ENCODE measurements at regions not wholly inside any gene's neighbourhood (a gene's known extent, or its start where the extent isn't known, plus 50 kb on each side); places are given as distances from the start of the nearest gene placed in this dataset.

- H3K4me1 Mint-ChIP-seq (ENCODE audit: low read depth, unreplicated experiment): no peaks in the 10 kb centered on the region
- Histone ChIP-seq H3K79me2 (ENCODE audit: insufficient read depth, low read length) (no peaks in the 10 kb centered on the region), H2AFZ (ENCODE audit: low read depth, low read length) (no peak overlapping the region), H3K4me2 (ENCODE audit: low read length) (no peak overlapping the region), H3K4me1 (ENCODE audit: insufficient read depth, low read length) (no peaks in the 10 kb centered on the region), H3K9me3 (ENCODE audit: insufficient read depth, low read depth, low read length) (no peaks in the 10 kb centered on the region), H3K27me3 (ENCODE audit: insufficient read depth, low read length) (no peaks in the 10 kb centered on the region), H4K20me1 (ENCODE audit: insufficient read depth, low read length) (no peaks in the 10 kb centered on the region), H3K4me3 (ENCODE audit: insufficient read depth, low read depth, low read length) (no peak overlapping the region), H3K27ac (ENCODE audit: low read depth, low read length) (no peak overlapping the region), H3K9ac (ENCODE audit: low read length) (no peak overlapping the region), H3K36me3 (ENCODE audit: insufficient read depth, low read length) (no peaks in the 10 kb centered on the region)
- no peak overlapping the region for H3K4me3 Mint-ChIP-seq (ENCODE audit: unreplicated experiment)
- TF ChIP-seq CTCF (IDR thresholded peaks at IDR 0.05; ENCODE audit: insufficient read depth, low read depth, low read length) (no peak), EZH2 (IDR thresholded peaks at IDR 0.05; ENCODE audit: insufficient read depth, low read length) (no peak)
- FAIRE-seq (no peak), DNase-seq (ENCODE audit: low read depth) (no peak)
- H3K9me3 Mint-ChIP-seq (ENCODE audit: unreplicated experiment): no peaks in the 10 kb centered on the region
- no peaks in the 10 kb centered on the region for H3K36me3 Mint-ChIP-seq (ENCODE audit: low read depth, unreplicated experiment)
- H3K27ac Mint-ChIP-seq (ENCODE audit: unreplicated experiment): no peak overlapping the region
- no peaks in the 10 kb centered on the region for H3K27me3 Mint-ChIP-seq (ENCODE audit: low read depth, unreplicated experiment)
Observed at GRCh38 chr12:81944886-81945285, 185.7 kb upstream of the PPFIA2 start.

DNA sequence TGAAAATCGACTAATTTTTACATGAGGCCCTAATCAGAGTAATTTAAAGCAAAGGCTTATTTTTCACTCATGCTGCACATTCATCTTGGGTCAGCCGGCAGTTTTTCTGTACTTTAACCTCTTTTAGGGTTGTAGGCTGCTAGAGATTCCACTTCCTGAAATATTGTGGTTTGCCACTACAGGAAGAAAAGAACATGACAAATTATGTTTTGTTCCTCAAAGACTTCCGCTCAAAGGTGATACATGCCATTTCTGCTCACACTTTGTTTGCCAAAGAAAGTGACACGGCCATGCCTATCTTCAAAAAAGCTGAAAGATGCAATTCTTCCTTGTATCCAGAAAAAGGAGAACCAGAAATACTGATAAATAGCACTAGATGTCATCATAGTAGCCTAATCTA lies 183.4 kb upstream of the PPFIA2 start:
- H3K4me3 ChIP-seq (ENCODE audit: insufficient read depth, low read depth, low read length): no peak overlapping the region
- H3K4me3 Mint-ChIP-seq (ENCODE audit: unreplicated experiment): no peak overlapping the region
- H3K27ac ChIP-seq (ENCODE audit: low read depth, low read length): no peak overlapping the region
- no peak for TF ChIP-seq CTCF (IDR thresholded peaks at IDR 0.05; ENCODE audit: insufficient read depth, low read depth, low read length)
- no peak for TF ChIP-seq EZH2 (IDR thresholded peaks at IDR 0.05; ENCODE audit: insufficient read depth, low read length)
- no peaks in the 10 kb centered on the region for H3K36me3 ChIP-seq (ENCODE audit: insufficient read depth, low read length)
- H3K27ac Mint-ChIP-seq (ENCODE audit: unreplicated experiment): no peak overlapping the region
- peaks cover 2% of the 10 kb centered on the region for H3K9me3 Mint-ChIP-seq (ENCODE audit: unreplicated experiment)
- H4K20me1 ChIP-seq (ENCODE audit: insufficient read depth, low read length): no peaks in the 10 kb centered on the region
- no peaks in the 10 kb centered on the region for H3K27me3 Mint-ChIP-seq (ENCODE audit: low read depth, unreplicated experiment)
- H3K9me3 ChIP-seq (ENCODE audit: insufficient read depth, low read depth, low read length): no peaks in the 10 kb centered on the region
- H3K4me1 Mint-ChIP-seq (ENCODE audit: low read depth, unreplicated experiment): no peaks in the 10 kb centered on the region
- FAIRE-seq (no peak), DNase-seq (ENCODE audit: low read depth) (no peak)
- no peak overlapping the region for H3K4me2 ChIP-seq (ENCODE audit: low read length)
- no peaks in the 10 kb centered on the region for H3K4me1 ChIP-seq (ENCODE audit: insufficient read depth, low read length)
- no peaks in the 10 kb centered on the region for H3K27me3 ChIP-seq (ENCODE audit: insufficient read depth, low read length)
- H3K9ac ChIP-seq (ENCODE audit: low read length): no peak overlapping the region
- H3K79me2 ChIP-seq (ENCODE audit: insufficient read depth, low read length): no peaks in the 10 kb centered on the region
- H2AFZ ChIP-seq (ENCODE audit: low read depth, low read length): no peak overlapping the region
- H3K36me3 Mint-ChIP-seq (ENCODE audit: low read depth, unreplicated experiment): no peaks in the 10 kb centered on the region

DNA sequence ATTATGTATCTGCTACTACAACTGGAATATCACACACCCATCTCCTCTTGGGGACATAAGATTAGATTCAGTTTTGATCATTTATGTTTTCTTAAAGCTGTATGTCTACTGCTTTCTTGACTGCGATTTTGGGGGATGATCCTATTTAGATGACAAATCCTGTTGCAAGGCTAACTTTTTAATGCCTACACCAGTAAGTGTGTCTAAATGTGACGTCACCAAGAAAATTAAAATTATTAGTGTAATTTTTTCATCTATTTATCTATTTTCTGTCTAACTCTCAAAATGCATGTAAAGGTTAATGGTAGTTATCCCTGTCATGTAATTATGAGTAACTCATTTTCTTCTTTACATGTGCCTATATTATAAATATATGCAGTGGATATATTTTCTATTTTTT lies 170.9 kb upstream of the PPFIA2 start:
- H3K4me1 ChIP-seq (ENCODE audit: insufficient read depth, low read length): no peaks in the 10 kb centered on the region
- no peaks in the 10 kb centered on the region for H3K36me3 ChIP-seq (ENCODE audit: insufficient read depth, low read length)
- no peak overlapping the region for H3K4me3 ChIP-seq (ENCODE audit: insufficient read depth, low read depth, low read length)
- H3K36me3 Mint-ChIP-seq (ENCODE audit: low read depth, unreplicated experiment): no peaks in the 10 kb centered on the region
- no peak for DNase-seq (ENCODE audit: low read depth)
- no peaks in the 10 kb centered on the region for H3K4me1 Mint-ChIP-seq (ENCODE audit: low read depth, unreplicated experiment)
- H3K27ac ChIP-seq (ENCODE audit: low read depth, low read length): no peak overlapping the region
- no peak overlapping the region for H3K4me3 Mint-ChIP-seq (ENCODE audit: unreplicated experiment)
- no peaks in the 10 kb centered on the region for H3K79me2 ChIP-seq (ENCODE audit: insufficient read depth, low read length)
- FAIRE-seq: no peak
- H3K9ac ChIP-seq (ENCODE audit: low read length): no peak overlapping the region
- H3K27me3 ChIP-seq (ENCODE audit: insufficient read depth, low read length): no peaks in the 10 kb centered on the region
- H4K20me1 ChIP-seq (ENCODE audit: insufficient read depth, low read length): no peaks in the 10 kb centered on the region
- H3K9me3 ChIP-seq (ENCODE audit: insufficient read depth, low read depth, low read length): no peaks in the 10 kb centered on the region
- TF ChIP-seq CTCF (IDR thresholded peaks at IDR 0.05; ENCODE audit: insufficient read depth, low read depth, low read length): no peak
- TF ChIP-seq EZH2 (IDR thresholded peaks at IDR 0.05; ENCODE audit: insufficient read depth, low read length): no peak
- H2AFZ ChIP-seq (ENCODE audit: low read depth, low read length): no peak overlapping the region
- H3K27ac Mint-ChIP-seq (ENCODE audit: unreplicated experiment): no peak overlapping the region
- H3K27me3 Mint-ChIP-seq (ENCODE audit: low read depth, unreplicated experiment): no peaks in the 10 kb centered on the region
- H3K9me3 Mint-ChIP-seq (ENCODE audit: unreplicated experiment): no peaks in the 10 kb centered on the region
- no peak overlapping the region for H3K4me2 ChIP-seq (ENCODE audit: low read length)

Measured in astrocyte (in vitro differentiated cells and primary cell).